Activated CD4-positive, alpha-beta T cell treated with anti-CD3 and anti-CD28 coated beads, Interleukin-2, amount 50 U/mL, for 24 hours (primary cell): ENCODE measurements at regions not wholly inside any gene's neighbourhood (a gene's known extent, or its start where the extent isn't known, plus 50 kb on each side); places are given as distances from the start of the nearest gene placed in this dataset.

Experiments
- DNase-seq, 2 donors: peaks; one replicate each; pipeline ENCODE4 v3.0.0-alpha.2; 2020; ENCODE audit warnings: low read depth in 1 of 2, low spot score in 1 of 2

GRCh38 chr13:40206241-40207000, 460.0 kb downstream of the FOXO1 start:
- peak in 1 of 2 donors; percentile 64 for DNase-seq

GRCh38 chr13:40207001-40207478, 459.4 kb downstream of the FOXO1 start:
- no peak for DNase-seq

- no peak for DNase-seq
Measured at GRCh38 chr13:40208517-40208916, 457.9 kb downstream of the FOXO1 start.

GRCh38 chr13:40210865-40211585, 455.4 kb downstream of the FOXO1 start:
- no peak for DNase-seq

- DNase-seq: no peak
Measured at GRCh38 chr13:40211586-40211968, 454.9 kb downstream of the FOXO1 start.

GRCh38 chr13:40213779-40214178, 452.7 kb downstream of the FOXO1 start:
- no peak for DNase-seq

GRCh38 chr13:40215311-40215710, 451.1 kb downstream of the FOXO1 start:
- DNase-seq: no peak

GRCh38 chr13:40215747-40216146, 450.7 kb downstream of the FOXO1 start:
- DNase-seq: no peak

GRCh38 chr13:40217675-40218074, 448.8 kb downstream of the FOXO1 start:
- no peak for DNase-seq

- DNase-seq: peak in 1 of 2 donors; percentile 29
Measured at GRCh38 chr13:40220299-40220935, 446.0 kb downstream of the FOXO1 start.

GRCh38 chr13:40221131-40221459, 445.3 kb downstream of the FOXO1 start:
- no peak for DNase-seq

- DNase-seq: peak in 1 of 2 donors; percentile 47
Measured at GRCh38 chr13:40221460-40222201, 444.8 kb downstream of the FOXO1 start.

GRCh38 chr13:40223585-40223984, 442.9 kb downstream of the FOXO1 start:
- DNase-seq: no peak

- no peak for DNase-seq
Measured at GRCh38 chr13:40228496-40228895, 437.9 kb downstream of the FOXO1 start.

GRCh38 chr13:40228990-40229389, 437.5 kb downstream of the FOXO1 start:
- no peak for DNase-seq

GRCh38 chr13:40230833-40231266, 435.6 kb downstream of the FOXO1 start:
- DNase-seq: no peak

GRCh38 chr13:40231311-40231710, 435.1 kb downstream of the FOXO1 start:
- no peak for DNase-seq

GRCh38 chr13:40231751-40232150, 434.7 kb downstream of the FOXO1 start:
- no peak for DNase-seq

GRCh38 chr13:40232311-40233040, 434.0 kb downstream of the FOXO1 start:
- DNase-seq: no peak

- DNase-seq: no peak
Measured at GRCh38 chr13:40233731-40234195, 432.7 kb downstream of the FOXO1 start.
